Peyer's patch (tissue), 4 donors: ENCODE measurements at regions not wholly inside any gene's neighbourhood (a gene's known extent, or its start where the extent isn't known, plus 50 kb on each side); places are given as distances from the start of the nearest gene placed in this dataset.

Source experiments
- POLR2A ChIP-seq, 2 donors: fragments of 450-650 bp; IDR thresholded peaks; one replicate each; pipeline ENCODE4 v1.5.1; 2017; ENCODE audit warnings: antibody characterized with exemption in 2 of 2, mild to moderate bottlenecking in 2 of 2, moderate library complexity in 2 of 2
- TF ChIP-seq, protein P1 (sequence below), 6 experiments: fragments of 450-650 bp in 4 of 6; fragments of 200-600 bp in 2 of 6; sonication (generic) in 1 of 6; IDR thresholded peaks; one replicate each; pipeline ENCODE4 v1.5.1; 2017 to 2019; ENCODE audit warnings: antibody characterized with exemption in 6 of 6, mild to moderate bottlenecking in 3 of 6, moderate library complexity in 1 of 6

- TF ChIP-seq POLR2A (IDR thresholded peaks at IDR 0.05), result no peak
- TF ChIP-seq, protein P1, sequence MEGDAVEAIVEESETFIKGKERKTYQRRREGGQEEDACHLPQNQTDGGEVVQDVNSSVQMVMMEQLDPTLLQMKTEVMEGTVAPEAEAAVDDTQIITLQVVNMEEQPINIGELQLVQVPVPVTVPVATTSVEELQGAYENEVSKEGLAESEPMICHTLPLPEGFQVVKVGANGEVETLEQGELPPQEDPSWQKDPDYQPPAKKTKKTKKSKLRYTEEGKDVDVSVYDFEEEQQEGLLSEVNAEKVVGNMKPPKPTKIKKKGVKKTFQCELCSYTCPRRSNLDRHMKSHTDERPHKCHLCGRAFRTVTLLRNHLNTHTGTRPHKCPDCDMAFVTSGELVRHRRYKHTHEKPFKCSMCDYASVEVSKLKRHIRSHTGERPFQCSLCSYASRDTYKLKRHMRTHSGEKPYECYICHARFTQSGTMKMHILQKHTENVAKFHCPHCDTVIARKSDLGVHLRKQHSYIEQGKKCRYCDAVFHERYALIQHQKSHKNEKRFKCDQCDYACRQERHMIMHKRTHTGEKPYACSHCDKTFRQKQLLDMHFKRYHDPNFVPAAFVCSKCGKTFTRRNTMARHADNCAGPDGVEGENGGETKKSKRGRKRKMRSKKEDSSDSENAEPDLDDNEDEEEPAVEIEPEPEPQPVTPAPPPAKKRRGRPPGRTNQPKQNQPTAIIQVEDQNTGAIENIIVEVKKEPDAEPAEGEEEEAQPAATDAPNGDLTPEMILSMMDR (IDR thresholded peaks at IDR 0.05), result no peak
Observed at GRCh38 chrX:20374450-20374849, 107.7 kb upstream of the RPS6KA3 start.
